ENCODE measurements at regions not wholly inside any gene's neighbourhood (a gene's known extent, or its start where the extent isn't known, plus 50 kb on each side); places are given as distances from the start of the nearest gene placed in this dataset.
"Not testable (repeated sequence)": the region's sequence is repeated elsewhere in the genome, so short reads cannot be mapped to it uniquely, and the experiment has no call there.

DNA sequence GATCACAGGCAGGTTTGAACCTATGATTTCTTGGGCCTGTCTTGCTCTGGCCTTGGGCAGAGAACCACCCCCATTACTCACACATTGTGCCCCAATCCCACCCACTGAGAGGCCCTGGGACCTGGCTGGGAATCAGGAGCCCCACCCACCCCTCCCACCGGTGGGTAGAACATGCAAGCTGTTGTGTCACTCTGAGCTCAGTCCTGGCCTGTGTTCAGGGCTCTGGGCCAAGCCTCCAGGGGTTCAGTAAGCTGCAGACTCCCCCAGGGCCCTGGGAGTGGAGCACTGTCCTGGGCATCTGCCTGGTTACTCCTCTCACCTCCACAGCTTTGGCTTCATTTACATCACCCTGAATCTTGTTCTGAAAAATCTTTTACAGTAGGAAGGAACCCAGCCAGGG is 270.5 kb downstream of the RRAGC start:
- DNase-seq (ENCODE audit: low read depth) = peak; percentile 19
- TF ChIP-seq, protein P1, sequence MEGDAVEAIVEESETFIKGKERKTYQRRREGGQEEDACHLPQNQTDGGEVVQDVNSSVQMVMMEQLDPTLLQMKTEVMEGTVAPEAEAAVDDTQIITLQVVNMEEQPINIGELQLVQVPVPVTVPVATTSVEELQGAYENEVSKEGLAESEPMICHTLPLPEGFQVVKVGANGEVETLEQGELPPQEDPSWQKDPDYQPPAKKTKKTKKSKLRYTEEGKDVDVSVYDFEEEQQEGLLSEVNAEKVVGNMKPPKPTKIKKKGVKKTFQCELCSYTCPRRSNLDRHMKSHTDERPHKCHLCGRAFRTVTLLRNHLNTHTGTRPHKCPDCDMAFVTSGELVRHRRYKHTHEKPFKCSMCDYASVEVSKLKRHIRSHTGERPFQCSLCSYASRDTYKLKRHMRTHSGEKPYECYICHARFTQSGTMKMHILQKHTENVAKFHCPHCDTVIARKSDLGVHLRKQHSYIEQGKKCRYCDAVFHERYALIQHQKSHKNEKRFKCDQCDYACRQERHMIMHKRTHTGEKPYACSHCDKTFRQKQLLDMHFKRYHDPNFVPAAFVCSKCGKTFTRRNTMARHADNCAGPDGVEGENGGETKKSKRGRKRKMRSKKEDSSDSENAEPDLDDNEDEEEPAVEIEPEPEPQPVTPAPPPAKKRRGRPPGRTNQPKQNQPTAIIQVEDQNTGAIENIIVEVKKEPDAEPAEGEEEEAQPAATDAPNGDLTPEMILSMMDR (conservative IDR thresholded peaks at IDR 0.05; ENCODE audit: low read depth, low read length) = no peak
- no peak overlapping the region for H3K4me3 ChIP-seq (ENCODE audit: low read depth, low read length)

DNA sequence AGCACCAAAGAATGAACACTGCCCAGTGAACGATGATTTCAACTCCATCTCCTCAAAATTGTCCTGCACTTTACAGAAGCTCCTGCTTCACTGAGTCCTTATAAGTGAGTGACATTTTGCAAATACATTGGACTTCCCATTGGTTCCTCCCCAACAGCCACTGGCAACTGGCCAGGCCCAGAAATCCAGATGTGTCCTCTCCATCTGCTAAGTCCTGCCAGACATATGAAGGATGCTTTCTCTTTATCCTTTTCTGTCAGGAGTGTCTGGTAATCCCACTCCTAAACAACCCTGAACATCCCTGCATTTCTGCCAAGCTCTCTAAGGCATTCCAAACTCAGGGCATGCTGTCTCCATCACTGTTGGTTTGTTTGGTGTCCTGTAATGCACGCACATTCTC is 271.8 kb downstream of the RRAGC start:
- DNase-seq (ENCODE audit: low read depth) = no peak
- no peak overlapping the region for H3K4me3 ChIP-seq (ENCODE audit: low read depth, low read length)
- TF ChIP-seq, protein P1 (conservative IDR thresholded peaks at IDR 0.05; ENCODE audit: low read depth, low read length) = no peak

DNA sequence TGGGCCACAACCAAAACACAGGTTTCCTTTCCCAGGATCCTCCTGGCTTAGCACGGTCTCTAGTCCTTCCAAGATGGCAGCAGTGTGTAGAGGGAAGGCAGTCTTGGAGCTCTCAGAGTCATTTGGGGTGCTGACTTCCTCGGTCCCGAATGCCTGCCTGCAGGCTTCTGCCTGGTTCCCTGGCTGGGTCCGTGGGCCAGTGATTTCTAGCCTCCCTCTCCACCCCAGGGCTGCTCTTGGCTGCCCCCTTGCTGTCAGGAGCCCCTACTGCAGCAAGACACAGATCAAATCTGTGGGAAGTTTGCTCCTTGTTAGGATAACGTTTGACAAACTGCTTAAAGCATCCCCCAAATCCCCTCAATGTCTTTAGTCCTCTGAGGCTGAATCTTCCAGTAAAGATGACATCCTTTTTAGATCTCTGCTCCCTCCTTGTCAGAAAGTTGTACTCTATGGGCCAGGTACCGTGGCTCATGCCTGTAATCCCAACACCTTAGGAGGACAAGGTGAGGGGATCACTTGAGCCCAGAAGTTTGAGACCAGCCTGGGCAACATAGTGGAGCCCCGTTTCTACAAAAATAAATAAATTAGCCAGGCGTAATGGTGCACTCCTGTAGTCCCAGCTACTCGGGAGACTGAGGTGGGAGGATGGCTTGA is 272.5 kb downstream of the RRAGC start:
- TF ChIP-seq, protein P1 (conservative IDR thresholded peaks at IDR 0.05; ENCODE audit: low read depth, low read length) = peak; percentile 92
- no peak overlapping the region for H3K4me3 ChIP-seq (ENCODE audit: low read depth, low read length)
- peak; percentile 37 for DNase-seq (ENCODE audit: low read depth)

DNA sequence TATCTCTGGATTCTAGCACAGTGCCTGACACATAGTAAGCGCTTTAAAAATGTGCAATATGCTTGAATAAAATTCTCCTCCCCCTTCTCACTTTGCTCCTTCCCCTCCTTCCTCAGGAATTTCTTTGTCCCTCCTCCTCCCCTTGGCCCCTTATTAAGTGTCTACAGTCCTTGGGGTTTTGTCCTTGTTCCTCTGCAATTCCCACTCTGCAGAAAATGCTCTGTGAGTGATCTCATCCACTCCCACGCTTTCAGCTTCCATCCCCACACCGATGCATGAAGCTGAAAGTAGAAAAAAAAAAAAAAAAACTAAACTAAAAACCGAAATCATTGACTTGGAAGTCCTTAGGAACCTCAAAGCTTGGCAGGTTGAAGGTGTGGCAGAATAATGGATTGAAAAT is 273.6 kb downstream of the RRAGC start:
- no peak overlapping the region for H3K4me3 ChIP-seq (ENCODE audit: low read depth, low read length)
- TF ChIP-seq, protein P1 (conservative IDR thresholded peaks at IDR 0.05; ENCODE audit: low read depth, low read length) = no peak
- DNase-seq (ENCODE audit: low read depth) = no peak

DNA sequence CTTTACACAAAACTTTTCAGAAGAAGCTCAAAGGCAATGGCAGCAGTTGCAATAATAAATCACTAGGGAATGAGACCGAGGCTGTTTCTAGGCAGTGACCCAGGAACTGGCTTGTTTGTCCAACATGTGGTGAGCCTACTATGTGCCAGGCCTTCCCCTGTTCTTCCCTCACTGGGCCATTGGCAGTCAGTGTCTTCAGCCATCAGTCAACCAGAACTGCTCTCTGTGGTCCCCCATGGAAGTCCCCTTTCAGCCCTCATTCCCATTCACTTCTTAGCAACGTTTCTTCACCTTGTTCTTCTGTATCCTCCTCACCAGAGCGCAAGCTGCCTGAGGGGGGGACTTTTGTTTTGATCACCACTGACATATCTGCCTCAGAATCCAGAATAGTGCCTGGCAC is 274.1 kb downstream of the RRAGC start:
- no peak overlapping the region for H3K4me3 ChIP-seq (ENCODE audit: low read depth, low read length)
- DNase-seq (ENCODE audit: low read depth) = no peak
- TF ChIP-seq, protein P1 (conservative IDR thresholded peaks at IDR 0.05; ENCODE audit: low read depth, low read length) = no peak

DNA sequence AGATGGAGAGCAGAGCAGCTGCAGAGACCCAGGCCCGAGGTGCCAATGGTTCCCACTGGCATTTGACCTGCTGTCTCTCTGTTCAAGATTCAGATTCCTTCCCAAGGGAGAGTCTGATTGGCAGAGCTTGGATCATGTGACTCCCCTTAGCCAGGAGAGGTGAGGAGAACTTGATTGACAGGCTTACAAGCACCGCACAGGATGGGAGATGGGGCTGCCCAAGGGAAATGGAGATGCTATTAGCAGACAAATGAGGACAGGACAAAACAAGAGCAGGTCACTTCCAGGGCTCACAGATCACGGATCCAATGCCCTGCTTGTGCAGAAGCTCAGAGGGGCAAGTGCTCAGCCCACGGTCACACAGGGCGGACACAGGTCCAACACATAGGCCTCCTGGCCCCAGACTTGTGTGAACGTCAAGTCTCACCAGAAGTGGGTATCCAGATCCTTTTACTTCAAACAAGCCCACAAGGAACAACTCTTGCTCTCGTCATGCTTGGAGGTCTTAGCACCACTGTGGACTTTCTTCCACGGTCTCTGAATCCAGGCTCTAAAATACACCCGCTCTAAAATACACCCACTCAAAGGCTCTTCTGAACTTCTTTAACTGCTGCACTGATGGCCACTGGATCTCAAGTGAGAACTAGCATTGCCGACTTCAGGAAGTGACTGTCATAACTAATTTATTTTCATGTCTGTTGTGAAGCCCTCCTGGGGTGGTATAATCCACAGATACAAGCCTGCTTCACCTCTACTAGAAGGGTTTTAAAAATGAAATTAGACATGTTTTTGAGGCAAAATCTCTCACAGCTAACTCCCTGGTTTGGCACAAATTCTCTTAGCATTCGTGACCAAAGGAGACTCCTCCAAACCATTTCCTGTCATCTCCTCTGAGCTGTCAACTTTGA is 274.9 kb downstream of the RRAGC start:
- TF ChIP-seq, protein P1 (conservative IDR thresholded peaks at IDR 0.05; ENCODE audit: low read depth, low read length) = no peak
- no peak for DNase-seq (ENCODE audit: low read depth)
- no peak overlapping the region for H3K4me3 ChIP-seq (ENCODE audit: low read depth, low read length)

DNA sequence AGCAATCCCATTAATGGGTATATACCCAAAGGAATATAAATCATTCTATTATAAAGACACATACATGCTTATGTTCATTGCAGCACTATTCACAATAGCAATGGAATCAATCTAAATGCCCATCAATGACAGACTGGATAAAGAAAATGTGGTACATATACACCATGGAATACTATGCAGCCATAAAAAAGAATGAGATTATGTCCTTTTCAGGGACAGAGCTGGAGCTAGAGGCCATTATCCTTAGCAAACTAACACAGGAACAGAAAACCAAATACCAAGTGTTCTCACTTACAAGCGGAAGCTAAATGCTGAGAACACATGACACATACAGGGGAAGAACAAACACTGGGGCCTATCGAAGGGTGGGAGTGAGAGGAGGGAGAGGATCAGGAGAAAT is 276.3 kb downstream of the RRAGC start:
- H3K4me3 ChIP-seq (ENCODE audit: low read depth, low read length); DNase-seq (ENCODE audit: low read depth): not testable (repeated sequence)
